Hematopoietic multipotent progenitor cell treated with erythropoietin and hydrocortisone succinate and interleukin-3 and kit ligand, for 8 days (in vitro differentiated cells): ENCODE measurements at regions not wholly inside any gene's neighbourhood (a gene's known extent, or its start where the extent isn't known, plus 50 kb on each side); places are given as distances from the start of the nearest gene placed in this dataset.
"Not testable (repeated sequence)": the region's sequence is repeated elsewhere in the genome, so short reads cannot be mapped to it uniquely, and the experiment has no call there.

Source experiments
- DNase-seq: peaks from one replicate; pipeline ENCODE4 v3.0.0-alpha.2; 2015

- DNase-seq: no peak
These were observed 124.9 kb downstream of the TMEM167A start for GRCh38 chr5:82952326-82952725.

GRCh38 chr5:82944267-82944666, 132.9 kb downstream of the TMEM167A start:
- not testable (repeated sequence) for DNase-seq

- DNase-seq: no peak
These were observed 134.9 kb downstream of the TMEM167A start for GRCh38 chr5:82942083-82942881.

- DNase-seq: no peak
These were observed 138.1 kb downstream of the TMEM167A start for GRCh38 chr5:82938901-82939725.

- DNase-seq: not testable (repeated sequence)
These were observed 144.5 kb downstream of the TMEM167A start for GRCh38 chr5:82932473-82933220.

GRCh38 chr5:82931110-82931509, 146.1 kb downstream of the TMEM167A start:
- no peak for DNase-seq

- no peak for DNase-seq
These were observed 152.2 kb downstream of the TMEM167A start for GRCh38 chr5:82925061-82925411.

- no peak for DNase-seq
These were observed 152.8 kb downstream of the TMEM167A start for GRCh38 chr5:82924226-82925060.

GRCh38 chr5:82922086-82922734, 155.0 kb downstream of the TMEM167A start:
- no peak for DNase-seq

- DNase-seq: no peak
These were observed 158.7 kb downstream of the TMEM167A start for GRCh38 chr5:82918311-82919031.

- DNase-seq: no peak
These were observed 159.6 kb downstream of the TMEM167A start for GRCh38 chr5:82917584-82917983.

- no peak for DNase-seq
These were observed 163.2 kb downstream of the TMEM167A start for GRCh38 chr5:82913971-82914370.

GRCh38 chr5:82912462-82912861, 164.7 kb downstream of the TMEM167A start:
- DNase-seq: no peak

GRCh38 chr5:82911910-82912309, 165.3 kb downstream of the TMEM167A start:
- no peak for DNase-seq

- DNase-seq: no peak
These were observed 166.3 kb downstream of the TMEM167A start for GRCh38 chr5:82910905-82911304.

- DNase-seq: no peak
These were observed 166.7 kb downstream of the TMEM167A start for GRCh38 chr5:82910491-82910890.

- DNase-seq: no peak
These were observed 167.4 kb downstream of the TMEM167A start for GRCh38 chr5:82909771-82910170.

- no peak for DNase-seq
These were observed 171.2 kb downstream of the TMEM167A start for GRCh38 chr5:82905986-82906385.

GRCh38 chr5:82901281-82901888, 175.8 kb downstream of the TMEM167A start:
- no peak for DNase-seq

- DNase-seq: no peak
These were observed 182.5 kb downstream of the TMEM167A start for GRCh38 chr5:82894716-82895115.

GRCh38 chr5:82889088-82889487, 188.1 kb downstream of the TMEM167A start:
- DNase-seq: no peak
